HG02840 (cell line): ENCODE measurements at regions not wholly inside any gene's neighbourhood (a gene's known extent, or its start where the extent isn't known, plus 50 kb on each side); places are given as distances from the start of the nearest gene placed in this dataset.

Experiments used
- ATAC-seq: cut with Tn5 transposase; IDR thresholded peaks from one replicate; pipeline ENCODE4 v1.9.1; 2021; ENCODE audit warnings: mild to moderate bottlenecking, moderate library complexity, moderate number of reproducible peaks; ENCODE audit not compliant: unreplicated experiment, low FRiP score

- ATAC-seq = no peak
Measured at GRCh38 chr4:166257891-166258290, 384.9 kb downstream of the TLL1 start.

- ATAC-seq = no peak
Measured at GRCh38 chr4:166259081-166259480, 386.0 kb downstream of the TLL1 start.

- no peak for ATAC-seq
Measured at GRCh38 chr4:166274136-166274761, 401.2 kb downstream of the TLL1 start.

- no peak for ATAC-seq
Measured at GRCh38 chr4:166274775-166275174, 401.7 kb downstream of the TLL1 start.

- ATAC-seq = no peak
Measured at GRCh38 chr4:166277401-166277800, 404.4 kb downstream of the TLL1 start.

GRCh38 chr4:166277853-166278252, 404.8 kb downstream of the TLL1 start:
- no peak for ATAC-seq

- no peak for ATAC-seq
Measured at GRCh38 chr4:166279261-166279660, 406.2 kb downstream of the TLL1 start.

- ATAC-seq = no peak
Measured at GRCh38 chr4:166280642-166281041, 407.6 kb downstream of the TLL1 start.

- no peak for ATAC-seq
Measured at GRCh38 chr4:166282081-166282770, 409.2 kb downstream of the TLL1 start.

- ATAC-seq = no peak
Measured at GRCh38 chr4:166284221-166284620, 411.2 kb downstream of the TLL1 start.

- ATAC-seq = no peak
Measured at GRCh38 chr4:166290426-166290825, 417.4 kb downstream of the TLL1 start.

- ATAC-seq = no peak
Measured at GRCh38 chr4:166293556-166293955, 420.5 kb downstream of the TLL1 start.

- no peak for ATAC-seq
Measured at GRCh38 chr4:166301266-166301665, 428.2 kb downstream of the TLL1 start.

GRCh38 chr4:166308647-166309046, 435.6 kb downstream of the TLL1 start:
- ATAC-seq = no peak

GRCh38 chr4:166309286-166309685, 436.2 kb downstream of the TLL1 start:
- no peak for ATAC-seq

- ATAC-seq = no peak
Measured at GRCh38 chr4:166311169-166311568, 438.1 kb downstream of the TLL1 start.

- no peak for ATAC-seq
Measured at GRCh38 chr4:166312166-166312565, 439.1 kb downstream of the TLL1 start.

GRCh38 chr4:166314902-166315301, 441.9 kb downstream of the TLL1 start:
- ATAC-seq = no peak

GRCh38 chr4:166315721-166316467, 442.9 kb downstream of the TLL1 start:
- no peak for ATAC-seq

- no peak for ATAC-seq
Measured at GRCh38 chr4:166318810-166319525, 445.9 kb downstream of the TLL1 start.

GRCh38 chr4:166323250-166323649, 450.2 kb downstream of the TLL1 start:
- ATAC-seq = no peak
